Pulmonary artery endothelial cell (primary cell): ENCODE measurements at regions not wholly inside any gene's neighbourhood (a gene's known extent, or its start where the extent isn't known, plus 50 kb on each side); places are given as distances from the start of the nearest gene placed in this dataset.

Experiments used
- DNase-seq: peaks from one replicate; pipeline ENCODE4 v3.0.0-alpha.2; 2011; ENCODE audit warnings: low read depth, low spot score

DNA sequence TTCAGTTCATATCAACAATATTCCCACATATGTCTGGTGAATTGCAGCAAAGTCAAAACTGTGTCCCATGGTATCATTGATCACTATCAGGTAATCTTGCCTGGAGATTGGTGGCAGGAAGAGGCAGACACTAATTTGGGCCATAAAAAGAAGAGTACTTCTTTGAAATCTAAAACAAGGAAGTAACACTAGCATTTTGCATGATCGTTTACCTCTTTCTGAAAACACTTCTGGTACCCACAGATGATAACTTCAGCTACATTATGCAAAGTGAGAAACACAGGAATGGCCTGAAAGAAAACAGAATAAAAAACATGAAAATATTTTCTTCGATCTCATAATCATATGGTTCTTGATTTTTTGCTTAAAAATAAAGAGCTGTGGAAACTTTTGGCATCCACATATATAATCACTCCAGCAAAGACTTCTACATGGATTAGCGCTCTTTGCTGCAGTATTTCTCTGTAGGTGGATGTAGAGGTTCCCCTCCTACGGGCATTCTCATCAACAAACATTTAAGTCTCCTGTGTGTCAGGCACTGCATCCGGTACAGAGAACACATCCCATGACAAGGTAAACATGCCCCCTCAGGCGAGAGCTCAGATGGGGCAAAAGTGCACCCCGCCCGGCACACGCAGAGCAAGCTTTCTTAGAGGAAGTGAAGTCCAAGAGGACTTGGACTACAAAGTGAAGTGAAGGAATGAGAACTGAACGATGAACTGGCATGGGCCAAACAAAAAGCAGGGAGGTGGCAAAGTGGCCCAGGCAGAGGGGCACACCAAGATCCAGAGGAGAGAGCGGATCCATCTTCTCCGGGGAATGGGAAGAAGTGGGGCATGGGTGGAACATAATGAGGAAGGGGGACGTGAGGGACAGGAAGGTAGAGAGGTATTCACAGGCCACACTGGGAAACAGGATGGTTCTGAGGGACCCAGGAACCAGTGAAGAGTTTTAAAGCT, 68.0 kb upstream of the RIOK3 start:
- no peak for DNase-seq

GRCh38 chr18:23386317-23386716, 66.8 kb upstream of the RIOK3 start:
- DNase-seq: no peak

DNA sequence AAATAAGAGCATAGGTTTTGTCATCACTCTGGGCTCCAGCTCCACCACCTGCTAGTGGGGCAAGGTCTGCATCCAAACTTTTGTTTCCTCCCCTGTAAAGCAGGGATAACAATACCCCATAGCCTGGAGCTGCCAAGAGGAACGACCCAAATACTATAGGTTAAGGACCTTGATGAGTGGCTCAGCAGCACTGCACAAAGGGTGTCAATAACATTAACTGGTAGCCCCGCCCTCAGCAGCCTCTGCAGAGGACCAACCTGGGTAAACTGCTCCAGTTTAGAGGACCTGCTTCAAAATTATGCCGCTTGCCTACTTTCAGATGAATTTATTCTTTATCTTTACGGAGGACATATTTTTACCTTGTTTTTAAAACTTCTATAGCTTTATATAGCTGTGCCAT, 65.8 kb upstream of the RIOK3 start:
- no peak for DNase-seq

- DNase-seq: no peak
These were observed 64.7 kb upstream of the RIOK3 start for GRCh38 chr18:23388357-23388756.

- no peak for DNase-seq
These were observed 61.9 kb upstream of the RIOK3 start for GRCh38 chr18:23391156-23391555.

DNA sequence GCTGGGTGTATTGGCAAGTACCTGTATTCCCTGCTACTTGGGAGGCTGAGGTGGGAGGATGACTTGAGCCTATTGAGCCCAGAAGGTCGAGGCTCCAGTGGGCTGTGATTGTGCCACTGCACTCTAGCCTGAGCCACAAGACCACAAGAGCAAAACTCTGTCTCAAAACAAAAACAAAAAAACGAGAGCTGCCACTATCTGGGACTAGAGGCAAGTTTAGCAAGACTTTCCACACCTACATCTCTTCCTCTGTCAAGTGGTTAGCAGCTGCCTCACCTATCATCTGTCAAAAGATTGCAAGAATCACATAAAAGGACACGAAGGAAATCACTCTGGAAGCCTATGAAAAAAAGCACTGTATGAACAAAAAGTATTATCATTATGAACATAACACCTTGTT, 55.2 kb upstream of the RIOK3 start:
- no peak for DNase-seq

DNA sequence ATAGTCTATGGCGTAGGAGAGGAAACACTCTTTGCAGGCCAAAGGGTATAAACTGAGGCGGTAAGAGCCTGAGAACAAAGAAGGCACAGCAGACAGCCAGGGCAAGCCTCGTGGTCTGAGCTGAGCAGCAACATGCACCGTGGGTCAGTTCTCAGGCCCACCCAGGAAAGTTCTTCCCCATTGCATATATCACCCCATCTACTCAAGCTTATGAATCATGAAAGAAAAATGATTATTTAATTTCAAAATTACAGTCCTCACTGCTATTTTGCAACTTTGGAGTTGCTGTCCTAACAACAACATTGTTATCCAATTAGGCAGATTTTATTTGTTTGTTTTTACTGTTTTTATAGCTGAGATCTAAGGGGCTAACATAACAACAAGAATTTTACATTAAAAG, 54.7 kb upstream of the RIOK3 start:
- no peak for DNase-seq

GRCh38 chr18:23399067-23399466, 54.0 kb upstream of the RIOK3 start:
- no peak for DNase-seq

DNA sequence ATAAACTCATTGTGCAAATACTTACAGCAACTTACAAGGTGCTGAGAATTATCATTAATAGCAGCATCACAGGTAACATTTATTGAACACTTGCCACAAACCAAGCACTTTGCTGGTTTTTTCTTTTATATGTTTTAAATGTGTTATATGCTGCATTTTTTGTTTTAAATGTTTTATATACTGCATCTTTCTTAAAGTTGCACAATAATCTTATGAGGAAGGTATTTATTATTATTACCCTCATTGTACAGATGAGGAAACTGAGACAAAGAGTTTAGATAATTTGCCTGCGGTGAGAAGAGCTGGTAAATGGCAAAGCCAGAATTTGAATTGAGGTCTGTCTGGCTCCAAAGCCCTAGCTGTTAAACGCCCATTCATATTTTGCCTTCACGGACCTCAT, 52.2 kb upstream of the RIOK3 start:
- no peak for DNase-seq

- DNase-seq: peak; percentile 98
These were observed 51.4 kb upstream of the RIOK3 start for GRCh38 chr18:23401400-23402347.
